HFF-Myc (cell line): ENCODE measurements at regions not wholly inside any gene's neighbourhood (a gene's known extent, or its start where the extent isn't known, plus 50 kb on each side); places are given as distances from the start of the nearest gene placed in this dataset.

Experiments
- DNase-seq: peaks from one replicate; pipeline ENCODE4 v3.0.0-alpha.2; 2011; ENCODE audit warnings: low read depth; ENCODE audit errors: extremely low read depth
- H3K4me3 ChIP-seq: replicated peaks from 2 replicates; pipeline ENCODE4 v1.5.1; 2011; ENCODE audit warnings: low read depth, mild to moderate bottlenecking, control low read depth, low read length
- TF ChIP-seq, protein P1 (sequence below): IDR thresholded peaks from 2 replicates; pipeline ENCODE4 v1.5.1; 2012; ENCODE audit warnings: mild to moderate bottlenecking, low read depth, low read length, control low read depth; ENCODE audit errors: missing control alignments

DNA sequence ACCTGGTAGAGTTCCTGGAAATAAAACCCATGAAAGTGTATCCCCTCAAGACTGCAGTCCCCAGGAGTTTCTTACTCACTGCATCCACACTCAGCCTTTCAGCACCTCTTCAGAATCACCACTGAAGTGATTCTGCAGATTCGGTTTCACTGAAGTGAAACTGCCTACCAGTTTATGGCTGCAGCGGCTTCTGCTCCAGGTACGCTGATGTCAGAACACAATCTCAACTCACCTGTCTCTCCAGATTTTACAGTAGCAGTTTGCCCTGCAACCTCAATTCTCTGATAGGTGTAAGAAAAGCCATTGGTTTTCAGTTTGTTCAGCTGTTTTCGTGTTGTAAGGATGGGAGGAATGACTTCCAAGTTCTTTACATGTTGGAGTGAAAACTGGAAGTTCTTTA lies 124.8 kb downstream of the TSN start:
- no peak overlapping the region for H3K4me3 ChIP-seq
- no peak for DNase-seq
- TF ChIP-seq, protein P1, sequence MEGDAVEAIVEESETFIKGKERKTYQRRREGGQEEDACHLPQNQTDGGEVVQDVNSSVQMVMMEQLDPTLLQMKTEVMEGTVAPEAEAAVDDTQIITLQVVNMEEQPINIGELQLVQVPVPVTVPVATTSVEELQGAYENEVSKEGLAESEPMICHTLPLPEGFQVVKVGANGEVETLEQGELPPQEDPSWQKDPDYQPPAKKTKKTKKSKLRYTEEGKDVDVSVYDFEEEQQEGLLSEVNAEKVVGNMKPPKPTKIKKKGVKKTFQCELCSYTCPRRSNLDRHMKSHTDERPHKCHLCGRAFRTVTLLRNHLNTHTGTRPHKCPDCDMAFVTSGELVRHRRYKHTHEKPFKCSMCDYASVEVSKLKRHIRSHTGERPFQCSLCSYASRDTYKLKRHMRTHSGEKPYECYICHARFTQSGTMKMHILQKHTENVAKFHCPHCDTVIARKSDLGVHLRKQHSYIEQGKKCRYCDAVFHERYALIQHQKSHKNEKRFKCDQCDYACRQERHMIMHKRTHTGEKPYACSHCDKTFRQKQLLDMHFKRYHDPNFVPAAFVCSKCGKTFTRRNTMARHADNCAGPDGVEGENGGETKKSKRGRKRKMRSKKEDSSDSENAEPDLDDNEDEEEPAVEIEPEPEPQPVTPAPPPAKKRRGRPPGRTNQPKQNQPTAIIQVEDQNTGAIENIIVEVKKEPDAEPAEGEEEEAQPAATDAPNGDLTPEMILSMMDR, result no peak

DNA sequence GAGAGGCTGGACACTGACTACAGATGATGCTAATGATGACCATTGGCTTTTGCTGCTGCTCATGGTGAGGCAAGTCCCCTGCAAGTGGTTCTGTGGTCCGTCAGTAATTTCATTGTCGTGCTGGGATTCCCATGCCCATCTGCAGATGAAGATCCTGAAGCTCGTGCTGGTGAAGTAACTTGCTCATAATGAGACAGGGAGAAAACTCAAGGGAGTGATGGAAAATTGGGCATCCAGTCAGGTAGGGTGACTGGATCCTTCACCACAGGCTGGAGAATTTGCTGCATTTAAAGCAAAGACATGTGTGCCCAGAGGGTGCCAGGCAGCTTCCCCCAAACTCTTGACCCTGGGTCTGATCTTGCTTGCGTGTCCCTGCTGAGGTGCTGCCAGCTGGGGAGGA lies 125.6 kb downstream of the TSN start:
- no peak for DNase-seq
- TF ChIP-seq, protein P1, result no peak
- H3K4me3 ChIP-seq, result no peak overlapping the region

DNA sequence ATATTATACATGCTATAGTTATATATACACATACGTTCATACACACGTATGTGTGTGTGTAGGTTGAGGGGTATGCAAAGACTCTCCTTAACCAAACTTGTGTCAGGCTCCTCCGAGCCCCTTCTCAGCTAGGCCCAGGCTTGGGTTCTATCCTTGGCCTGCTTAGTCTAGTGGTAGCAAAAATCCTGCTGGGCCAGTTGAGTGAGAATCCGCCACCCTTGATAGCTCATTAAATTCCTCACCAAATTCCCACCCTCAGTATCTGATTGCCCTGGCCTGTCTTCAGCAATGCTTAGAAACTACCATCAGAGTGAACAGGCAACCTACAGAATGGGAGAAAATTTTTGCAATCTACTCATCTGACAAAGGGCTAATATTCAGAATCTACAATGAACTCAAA lies 126.5 kb downstream of the TSN start:
- TF ChIP-seq, protein P1, result no peak
- no peak for DNase-seq
- no peak overlapping the region for H3K4me3 ChIP-seq

DNA sequence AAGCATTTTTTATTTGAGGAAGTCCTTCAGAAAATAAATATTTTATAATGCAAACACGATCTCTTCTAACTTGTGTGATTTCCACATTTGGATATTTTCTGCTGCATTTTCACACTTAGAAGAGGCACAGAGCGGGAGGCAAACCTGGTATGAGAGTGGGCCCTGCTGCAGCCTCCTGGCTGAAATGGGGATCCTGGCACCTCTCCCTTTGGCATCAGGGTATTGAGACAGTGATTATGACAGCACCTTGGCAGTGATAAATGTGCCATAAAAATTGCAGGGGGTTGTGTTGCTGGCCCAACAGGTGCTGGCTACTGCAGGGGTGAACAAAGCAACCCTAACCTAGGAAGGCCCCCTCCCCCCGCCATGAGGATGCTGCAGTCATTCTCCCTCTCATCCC lies 128.6 kb downstream of the TSN start:
- TF ChIP-seq, protein P1, result no peak
- H3K4me3 ChIP-seq, result no peak overlapping the region
- no peak for DNase-seq

DNA sequence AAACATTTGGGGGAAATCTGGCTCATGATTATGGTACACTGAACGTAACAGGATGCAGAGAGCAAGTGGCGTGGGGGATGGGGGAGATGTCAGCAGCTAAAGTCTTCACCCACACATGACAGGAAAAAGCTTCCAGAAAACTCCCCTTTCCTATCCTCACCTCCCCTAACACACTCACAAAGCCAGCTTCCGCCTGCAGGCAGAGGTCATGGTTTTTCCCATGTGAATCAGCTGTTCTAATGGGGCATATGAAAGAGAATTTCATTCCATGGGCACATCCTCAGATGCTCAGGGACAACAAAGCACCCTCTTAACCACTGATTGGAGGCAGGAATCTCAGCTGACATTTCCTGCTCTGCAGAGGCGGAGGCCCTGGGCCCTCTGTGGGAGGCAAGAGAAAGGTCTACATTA lies 129.1 kb downstream of the TSN start:
- no peak for DNase-seq
- TF ChIP-seq, protein P1, result no peak

DNA sequence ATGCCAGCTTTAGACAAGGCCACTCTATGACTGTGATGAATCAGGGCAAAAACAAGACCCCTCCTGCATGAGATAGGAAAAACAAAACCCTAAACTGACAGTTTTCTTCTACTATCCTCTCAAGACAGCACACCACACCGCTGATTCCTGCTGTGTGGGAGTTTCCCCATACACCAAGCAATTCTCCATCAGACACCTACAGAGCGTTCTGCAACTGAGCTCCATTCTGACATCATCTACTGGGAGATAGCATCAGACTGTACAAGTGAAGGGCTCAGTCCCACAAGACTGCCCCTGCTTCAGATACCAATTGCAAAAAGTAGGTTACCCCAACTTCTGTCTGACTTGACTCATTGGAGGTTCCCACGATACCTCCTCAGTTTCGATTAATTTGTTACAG lies 130.6 kb downstream of the TSN start:
- DNase-seq, result no peak
- no peak overlapping the region for H3K4me3 ChIP-seq
- TF ChIP-seq, protein P1, result no peak

More for the DNA sequence above, 129.1 kb downstream of the TSN start:
- no peak overlapping the region for H3K4me3 ChIP-seq

DNA sequence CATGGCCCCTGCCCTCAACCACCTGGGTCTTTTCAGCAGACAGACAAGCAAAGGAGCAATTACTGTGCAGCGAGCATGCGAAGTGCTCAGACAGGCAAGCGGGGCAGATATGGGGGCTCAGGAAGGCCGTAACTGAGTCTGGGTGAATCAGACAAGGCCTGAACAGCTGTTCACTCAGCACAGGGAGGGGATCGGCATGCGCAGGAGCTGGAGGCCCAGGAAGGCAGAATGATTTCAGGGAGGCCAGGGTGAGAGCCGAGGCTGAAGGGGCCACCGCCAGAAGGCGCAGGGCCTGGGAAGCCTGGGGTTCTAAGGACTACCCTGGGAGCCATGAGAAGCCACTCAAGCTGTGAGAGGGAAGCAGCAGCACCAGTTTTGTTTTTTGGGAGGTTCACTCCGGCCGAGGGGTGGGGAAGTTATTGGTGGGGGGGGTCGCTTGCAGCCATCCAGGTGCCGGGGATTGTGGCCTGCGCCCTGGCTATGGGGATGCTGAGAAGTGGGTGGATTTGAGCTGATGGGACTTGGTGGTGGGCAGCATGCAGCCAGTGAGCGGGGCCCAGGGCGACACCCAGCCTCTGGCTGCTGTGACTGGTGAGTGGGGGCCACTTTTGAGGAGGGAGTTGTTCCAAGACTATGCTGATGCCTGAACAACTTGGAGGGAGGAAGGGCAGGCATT lies 132.2 kb downstream of the TSN start:
- TF ChIP-seq, protein P1, result no peak
- no peak for DNase-seq
- H3K4me3 ChIP-seq, result no peak overlapping the region
